A549 (cell line): ENCODE measurements at regions not wholly inside any gene's neighbourhood (a gene's known extent, or its start where the extent isn't known, plus 50 kb on each side); places are given as distances from the start of the nearest gene placed in this dataset.

ENCODE experiments used
- ATAC-seq, 2 experiments: fragments of 200-7000 bp in 1 of 2; fragments of >200 bp in 1 of 2; cut with Nextera tagmentation in 1 of 2; cut with Tn5 transposase in 1 of 2; 3 replicates each; pipeline versions ENCODE4 v1.8.0 to v1.9.1; 2018 to 2020; ENCODE audit warnings: mild to moderate bottlenecking in 1 of 2, moderate library complexity in 1 of 2
- CTCF ChIA-PET: fragments of 300-600 bp; sonication (Branson Sonifier 250); formaldehyde crosslinking; extraction: SDS; loops from one replicate; lab custom pipeline; 2021; ENCODE audit warnings: antibody characterized with exemption, inconsistent platforms; lab: Yijun Ruan, JAX
- POLR2A ChIA-PET: fragments of 350-600 bp; formaldehyde crosslinking; extraction: SDS; loops from one replicate; lab custom pipeline; 2021; ENCODE audit warnings: antibody characterized with exemption, inconsistent platforms; lab: Yijun Ruan, JAX
- DNase-seq, 2 experiments: peaks; one replicate each; pipeline versions ENCODE4 v3.0.0 to v3.0.0-alpha.2; 2011 to 2016; ENCODE audit warnings: low read depth in 1 of 2, low spot score in 1 of 2
- FAIRE-seq: peaks from 2 replicates; lab custom pipeline; 2011; peaks lifted over from hg19 to GRCh38; lab: Jason Lieb, UNC
- H3K27ac ChIP-seq, 2 experiments: fragments of >200 bp; sonication (Bioruptor Twin); formaldehyde crosslinking; 3 replicates each; pipeline ENCODE4 v1.5.1; 2016 to 2017
- H3K4me1 ChIP-seq: fragments of >200 bp; sonication (Bioruptor Twin); formaldehyde crosslinking; 3 replicates; pipeline ENCODE4 v1.6.1; 2016
- H3K4me2 ChIP-seq: fragments of >200 bp; sonication (Bioruptor Twin); formaldehyde crosslinking; 3 replicates; pipeline ENCODE4 v1.6.1; 2016
- H3K4me3 ChIP-seq: fragments of >200 bp; sonication (Bioruptor Twin); formaldehyde crosslinking; 3 replicates; pipeline ENCODE4 v1.5.1; 2016
- H3K9me3 ChIP-seq: fragments of >200 bp; sonication (Bioruptor Twin); formaldehyde crosslinking; 3 replicates; pipeline ENCODE4 v1.6.1; 2016
- CBX2 ChIP-seq: fragments of 200-600 bp; sonication (generic); IDR thresholded peaks from 2 replicates; pipeline ENCODE4 v1.6.1; 2016; ENCODE audit warnings: low read depth, mild to moderate bottlenecking, borderline replicate concordance
- E2F6 ChIP-seq: IDR thresholded peaks from 2 replicates; pipeline ENCODE4 v1.6.1; 2012; ENCODE audit warnings: low read depth, borderline replicate concordance
- ELK1 ChIP-seq: fragments of 150-350 bp; IDR thresholded peaks from 2 replicates; pipeline ENCODE4 v1.6.1; 2014; ENCODE audit warnings: low read depth, mild to moderate bottlenecking, low read length
- FOSB ChIP-seq: fragments of 250-450 bp; sonication (Bioruptor Pico); IDR thresholded peaks from 2 replicates; pipeline ENCODE4 v1.5.0; 2020; ENCODE audit warnings: mild to moderate bottlenecking, moderate library complexity
- FOSL2 ChIP-seq, 2 experiments: fragments of 450-650 bp in 1 of 2; fragments of >200 bp in 1 of 2; sonication (Bioruptor Twin) in 1 of 2; formaldehyde crosslinking; IDR thresholded peaks; 2 replicates each; pipeline versions ENCODE4 v1.5.0 to v1.6.1; 2016 to 2020; ENCODE audit warnings: mild to moderate bottlenecking in 1 of 2, moderate library complexity in 1 of 2
- FOXS1 ChIP-seq: fragments of 250-450 bp; sonication (Bioruptor Pico); IDR thresholded peaks from 2 replicates; pipeline ENCODE4 v1.5.0; 2020; ENCODE audit warnings: mild to moderate bottlenecking, moderate library complexity
- GATA3 ChIP-seq: IDR thresholded peaks from 2 replicates; pipeline ENCODE4 v1.6.1; 2012; ENCODE audit warnings: borderline replicate concordance
- HES2 ChIP-seq: fragments of >200 bp; sonication (Bioruptor Twin); formaldehyde crosslinking; IDR thresholded peaks from 2 replicates; pipeline ENCODE4 v1.6.1; 2016
- HEYL ChIP-seq: fragments of 250-450 bp; sonication (Bioruptor Pico); IDR thresholded peaks from 2 replicates; pipeline ENCODE4 v1.8.0; 2021; ENCODE audit warnings: mild to moderate bottlenecking, moderate library complexity
- HOXA7 ChIP-seq: fragments of 250-450 bp; sonication (Bioruptor Pico); IDR thresholded peaks from 2 replicates; pipeline ENCODE4 v1.5.0; 2020; ENCODE audit warnings: mild to moderate bottlenecking, moderate library complexity
- JUNB ChIP-seq: fragments of >200 bp; sonication (Bioruptor Twin); formaldehyde crosslinking; IDR thresholded peaks from 2 replicates; pipeline ENCODE4 v1.6.1; 2016
- MAFK ChIP-seq: fragments of 450-650 bp; IDR thresholded peaks from 2 replicates; pipeline ENCODE4 v1.6.1; 2014; ENCODE audit not compliant: partially characterized antibody
- MAX ChIP-seq: IDR thresholded peaks from 2 replicates; pipeline ENCODE4 v1.6.1; 2012
- MYC ChIP-seq: IDR thresholded peaks from 2 replicates; pipeline ENCODE4 v1.6.1; 2012; ENCODE audit warnings: mild to moderate bottlenecking, inconsistent platforms, low read length, improper control_type of control experiment, borderline replicate concordance
- NR3C1 ChIP-seq: fragments of >200 bp; sonication (Bioruptor Twin); formaldehyde crosslinking; IDR thresholded peaks from 3 replicates; pipeline ENCODE4 v1.6.1; 2017
- POLR2A ChIP-seq: IDR thresholded peaks from 2 replicates; pipeline ENCODE4 v1.6.1; 2012; ENCODE audit warnings: mild to moderate bottlenecking, low read length
- POLR2AphosphoS2 ChIP-seq: conservative IDR thresholded peaks from 2 replicates; pipeline ENCODE4 v1.6.1; 2012; ENCODE audit warnings: low read length, improper control_type of control experiment, inconsistent platforms
- REST ChIP-seq: fragments of 200-600 bp; sonication (generic); IDR thresholded peaks from 2 replicates; pipeline ENCODE4 v1.6.1; 2016; ENCODE audit warnings: antibody characterized with exemption, mild to moderate bottlenecking, moderate library complexity
- RNF2 ChIP-seq: fragments of 200-600 bp; sonication (generic); IDR thresholded peaks from 2 replicates; pipeline ENCODE4 v1.6.1; 2016; ENCODE audit warnings: low read depth, mild to moderate bottlenecking, antibody characterized with exemption, moderate library complexity, borderline replicate concordance
- TFCP2L1 ChIP-seq: fragments of 250-450 bp; sonication (Bioruptor Pico); IDR thresholded peaks from 2 replicates; pipeline ENCODE4 v1.5.0; 2021; ENCODE audit warnings: mild to moderate bottlenecking
- WGBS: methylation state at CpG from one replicate; pipeline ENCODE4 v1.1.6; 2017; ENCODE audit errors: missing lambda C conversion rate; 5-methylcytosine and 5-hydroxymethylcytosine counted together
- TF ChIP-seq, protein P1 (sequence below): fragments of >200 bp; sonication (Bioruptor Twin); formaldehyde crosslinking; IDR thresholded peaks from 3 replicates; pipeline ENCODE4 v1.6.1; 2016

DNA sequence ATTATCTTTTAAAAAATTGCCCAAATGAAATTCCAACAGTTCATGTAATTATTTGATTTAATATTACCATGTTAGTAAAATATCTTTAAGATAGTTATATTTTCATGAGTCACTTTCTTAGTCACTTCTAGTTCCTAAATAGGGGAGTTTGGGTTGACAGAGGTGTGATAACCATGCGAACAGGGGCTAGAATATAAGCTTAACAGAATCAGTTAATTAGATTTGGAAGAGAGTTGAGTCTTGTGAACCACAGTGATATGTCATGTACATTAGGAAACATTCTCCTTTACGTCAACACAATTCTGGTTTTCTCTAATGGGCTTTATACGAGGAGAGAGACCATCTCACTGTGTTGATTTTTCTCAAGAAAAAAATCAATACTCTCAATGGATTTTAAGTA lies 64.8 kb upstream of the ZNF281 start:
- no peak overlapping the region for H3K27ac ChIP-seq
- no peak for TF ChIP-seq HES2
- no peak for TF ChIP-seq JUNB
- TF ChIP-seq RNF2 = no peak
- no peak for TF ChIP-seq GATA3
- no peak for TF ChIP-seq HEYL (CRISPR knock-in tag)
- no peak for TF ChIP-seq TFCP2L1 (CRISPR knock-in tag)
- no peak for TF ChIP-seq MAX
- TF ChIP-seq MYC = no peak
- no peak for TF ChIP-seq NR3C1
- TF ChIP-seq MAFK = no peak
- no peak for TF ChIP-seq FOXS1 (CRISPR knock-in tag)
- no peak for TF ChIP-seq POLR2A
- TF ChIP-seq FOSB (CRISPR knock-in tag) = no peak
- no peak for TF ChIP-seq E2F6
- no peak for TF ChIP-seq CBX2
- no peak for TF ChIP-seq POLR2AphosphoS2
- TF ChIP-seq FOSL2 (IDR thresholded peaks at IDR 0.05) = no peak
- no peak for TF ChIP-seq FOSL2 (CRISPR knock-in tag; IDR thresholded peaks at IDR 0.05)
- no peak for TF ChIP-seq HOXA7 (CRISPR knock-in tag)
- TF ChIP-seq, protein P1, sequence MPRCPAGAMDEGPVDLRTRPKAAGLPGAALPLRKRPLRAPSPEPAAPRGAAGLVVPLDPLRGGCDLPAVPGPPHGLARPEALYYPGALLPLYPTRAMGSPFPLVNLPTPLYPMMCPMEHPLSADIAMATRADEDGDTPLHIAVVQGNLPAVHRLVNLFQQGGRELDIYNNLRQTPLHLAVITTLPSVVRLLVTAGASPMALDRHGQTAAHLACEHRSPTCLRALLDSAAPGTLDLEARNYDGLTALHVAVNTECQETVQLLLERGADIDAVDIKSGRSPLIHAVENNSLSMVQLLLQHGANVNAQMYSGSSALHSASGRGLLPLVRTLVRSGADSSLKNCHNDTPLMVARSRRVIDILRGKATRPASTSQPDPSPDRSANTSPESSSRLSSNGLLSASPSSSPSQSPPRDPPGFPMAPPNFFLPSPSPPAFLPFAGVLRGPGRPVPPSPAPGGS = no peak

DNA sequence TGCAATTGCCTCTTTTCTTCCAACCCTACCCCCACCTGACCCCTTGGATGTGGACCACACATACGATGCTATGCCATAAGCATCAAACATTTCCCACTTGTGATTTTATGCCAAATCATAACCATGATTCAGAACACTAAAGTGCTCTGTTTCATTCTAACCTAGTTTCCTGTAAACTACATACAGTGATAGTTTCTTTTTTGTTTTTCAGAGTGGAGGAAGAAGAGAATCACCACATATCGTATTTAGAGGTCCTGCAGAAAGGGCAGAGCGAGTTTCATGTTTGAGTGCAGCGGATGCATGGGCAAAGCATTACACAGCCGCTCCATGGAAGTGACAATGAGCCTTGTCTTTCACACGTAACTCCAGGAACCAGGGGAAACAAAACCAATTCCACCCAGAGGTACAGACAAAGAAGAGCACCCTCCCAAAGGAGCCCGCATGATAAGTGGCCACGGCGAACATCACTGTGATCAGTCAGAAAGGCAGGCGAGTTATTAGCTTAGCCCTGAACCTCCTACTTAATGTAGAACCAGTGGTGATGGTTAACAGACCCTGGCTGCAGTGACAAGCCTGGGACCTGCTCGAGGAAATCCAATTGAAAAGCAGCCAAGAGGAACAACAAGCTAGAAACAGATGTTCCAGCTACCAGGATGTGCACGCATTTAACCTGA lies 64.0 kb upstream of the ZNF281 start:
- WGBS = 87% methylated on average over 12 of the region's 12 CpGs
- POLR2A ChIA-PET = no interaction called here
- no peak overlapping the region for H3K4me2 ChIP-seq
- FAIRE-seq (no peak), DNase-seq (no peak)
- TF ChIP-seq ELK1 (no peak), FOSB (CRISPR knock-in tag) (no peak), REST (no peak)
- TF ChIP-seq, all 56 proteins: peak for 0
- H3K27ac ChIP-seq = peak overlapping the region in 1 of 2 experiments; percentile 32; a peak in 2 of 6 replicates
- H3K4me1 ChIP-seq = peaks cover 38% of the 10 kb centered on the region
- no peaks in the 10 kb centered on the region for H3K9me3 ChIP-seq
- 0 out of 6 replicates have a peak, but pooled peaks of 1 of the 2 experiments have one; percentile 36 for ATAC-seq
- H3K4me3 ChIP-seq = no peak overlapping the region
- CTCF ChIA-PET = interaction anchor here (0.8 kb wide), 1 partner anchor 10 kb away, joined by 3 read pairs; no protein-coding TSS in a partner anchor

More for the DNA sequence above, 64.8 kb upstream of the ZNF281 start:
- no peak for ATAC-seq
- no peak overlapping the region for H3K4me3 ChIP-seq
- POLR2A ChIA-PET = no interaction called here
- FAIRE-seq = no peak
- 73% methylated on average over 3 of the region's 3 CpGs for WGBS
- peaks cover 34% of the 10 kb centered on the region for H3K4me1 ChIP-seq
- no peaks in the 10 kb centered on the region for H3K9me3 ChIP-seq
- no peak overlapping the region for H3K4me2 ChIP-seq
- CTCF ChIA-PET = interaction anchor here (0.6 to 0.8 kb wide), 2 partner anchors 10 to 283 kb away, joined by 3 to 5 read pairs; no protein-coding TSS in a partner anchor
- no peak for DNase-seq
